RWPE2 (cell line): ENCODE measurements at regions not wholly inside any gene's neighbourhood (a gene's known extent, or its start where the extent isn't known, plus 50 kb on each side); places are given as distances from the start of the nearest gene placed in this dataset.

Experiments used
- ATAC-seq: fragments of 200-7000 bp; cut with Tn5 transposase; 3 replicates; pipeline ENCODE4 v1.9.1; 2021; ENCODE audit warnings: low read depth
- DNase-seq: peaks from one replicate; pipeline ENCODE4 v3.0.0-alpha.2; 2020; ENCODE audit warnings: low spot score
- H3K27ac ChIP-seq: fragments of 450-650 bp; 2 replicates; pipeline ENCODE4 v1.5.1; 2017; ENCODE audit warnings: mild to moderate bottlenecking; ENCODE audit not compliant: poor library complexity, severe bottlenecking
- H3K27me3 ChIP-seq: fragments of 250-450 bp; sonication (Bioruptor Pico); 2 replicates; pipeline ENCODE4 v1.5.1; 2021; ENCODE audit warnings: mild to moderate bottlenecking, moderate library complexity; ENCODE audit not compliant: insufficient read depth, poor library complexity, severe bottlenecking
- H3K36me3 ChIP-seq: fragments of 250-450 bp; sonication (Bioruptor Pico); 2 replicates; pipeline ENCODE4 v1.5.1; 2020; ENCODE audit warnings: low read depth, mild to moderate bottlenecking, moderate library complexity
- H3K4me1 ChIP-seq: fragments of 250-450 bp; sonication (Bioruptor Pico); 2 replicates; pipeline ENCODE4 v1.5.1; 2021; ENCODE audit warnings: mild to moderate bottlenecking, moderate library complexity; ENCODE audit not compliant: insufficient read depth, poor library complexity, severe bottlenecking
- H3K4me3 ChIP-seq: fragments of 250-450 bp; sonication (Bioruptor Pico); 2 replicates; pipeline ENCODE4 v1.5.1; 2021; ENCODE audit warnings: mild to moderate bottlenecking, moderate library complexity; ENCODE audit not compliant: severe bottlenecking
- H3K9me3 ChIP-seq: fragments of 250-450 bp; sonication (Bioruptor Pico); 2 replicates; pipeline ENCODE4 v1.5.1; 2021; ENCODE audit warnings: mild to moderate bottlenecking, moderate library complexity; ENCODE audit not compliant: severe bottlenecking
- TF ChIP-seq, protein P1 (sequence below): fragments of 450-650 bp; IDR thresholded peaks from one replicate; pipeline ENCODE4 v1.5.1; 2017; ENCODE audit warnings: mild to moderate bottlenecking, moderate library complexity; ENCODE audit not compliant: poor library complexity, severe bottlenecking

- Histone ChIP-seq H3K9me3 (no peaks in the 10 kb centered on the region), H3K36me3 (no peaks in the 10 kb centered on the region), H3K27me3 (no peaks in the 10 kb centered on the region), H3K4me1 (no peaks in the 10 kb centered on the region), H3K27ac (no peak overlapping the region), H3K4me3 (no peak overlapping the region)
- ATAC-seq (no peak), DNase-seq (no peak)
- TF ChIP-seq, protein P1, sequence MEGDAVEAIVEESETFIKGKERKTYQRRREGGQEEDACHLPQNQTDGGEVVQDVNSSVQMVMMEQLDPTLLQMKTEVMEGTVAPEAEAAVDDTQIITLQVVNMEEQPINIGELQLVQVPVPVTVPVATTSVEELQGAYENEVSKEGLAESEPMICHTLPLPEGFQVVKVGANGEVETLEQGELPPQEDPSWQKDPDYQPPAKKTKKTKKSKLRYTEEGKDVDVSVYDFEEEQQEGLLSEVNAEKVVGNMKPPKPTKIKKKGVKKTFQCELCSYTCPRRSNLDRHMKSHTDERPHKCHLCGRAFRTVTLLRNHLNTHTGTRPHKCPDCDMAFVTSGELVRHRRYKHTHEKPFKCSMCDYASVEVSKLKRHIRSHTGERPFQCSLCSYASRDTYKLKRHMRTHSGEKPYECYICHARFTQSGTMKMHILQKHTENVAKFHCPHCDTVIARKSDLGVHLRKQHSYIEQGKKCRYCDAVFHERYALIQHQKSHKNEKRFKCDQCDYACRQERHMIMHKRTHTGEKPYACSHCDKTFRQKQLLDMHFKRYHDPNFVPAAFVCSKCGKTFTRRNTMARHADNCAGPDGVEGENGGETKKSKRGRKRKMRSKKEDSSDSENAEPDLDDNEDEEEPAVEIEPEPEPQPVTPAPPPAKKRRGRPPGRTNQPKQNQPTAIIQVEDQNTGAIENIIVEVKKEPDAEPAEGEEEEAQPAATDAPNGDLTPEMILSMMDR = no peak
Observed at GRCh38 chr1:60423146-60423780, 349.7 kb upstream of the C1orf87 start.

DNA sequence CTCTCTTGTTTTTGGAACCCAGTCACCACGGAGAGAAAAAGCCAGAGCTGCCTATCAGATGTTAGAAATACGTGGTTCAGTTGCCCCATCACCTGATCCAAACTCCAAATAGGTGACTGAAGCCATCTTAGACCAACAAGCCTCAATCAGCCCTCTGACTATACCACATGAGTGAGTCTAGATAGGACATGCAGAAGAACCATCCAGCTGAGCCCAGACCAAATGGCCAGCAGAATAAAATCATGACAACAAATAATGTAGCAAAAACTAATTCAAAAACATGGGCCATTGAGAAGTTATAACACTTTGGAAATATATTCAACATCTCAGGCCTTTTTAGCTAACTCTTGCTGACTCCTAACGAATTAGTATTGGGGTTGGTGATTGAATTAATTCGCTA lies 348.4 kb upstream of the C1orf87 start:
- Histone ChIP-seq H3K27ac (no peak overlapping the region), H3K4me3 (no peak overlapping the region), H3K36me3 (no peaks in the 10 kb centered on the region), H3K4me1 (no peaks in the 10 kb centered on the region), H3K27me3 (no peaks in the 10 kb centered on the region), H3K9me3 (no peaks in the 10 kb centered on the region)
- ATAC-seq (no peak), DNase-seq (no peak)
- TF ChIP-seq, protein P1 = no peak

DNA sequence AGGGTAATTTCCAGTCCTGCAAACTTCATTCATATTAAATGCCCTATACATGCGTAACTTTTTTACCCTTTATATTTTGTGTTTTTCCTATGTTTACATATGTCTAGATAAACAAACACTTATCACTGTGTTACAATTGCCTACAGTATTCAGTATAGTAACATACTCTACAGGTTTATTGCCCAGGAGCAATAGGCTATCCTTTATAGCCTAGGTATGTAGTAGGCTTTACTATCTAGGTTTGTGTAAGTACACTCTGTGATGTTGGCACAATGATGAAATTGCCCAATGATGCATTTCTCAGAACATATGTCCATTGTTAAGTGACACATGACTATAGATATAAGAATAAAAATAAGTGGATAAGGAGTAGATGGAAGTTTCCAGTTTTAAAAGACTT lies 345.5 kb upstream of the C1orf87 start:
- H3K27me3 ChIP-seq = no peaks in the 10 kb centered on the region
- H3K4me3 ChIP-seq = no peak overlapping the region
- TF ChIP-seq, protein P1 = no peak
- H3K27ac ChIP-seq = no peak overlapping the region
- H3K36me3 ChIP-seq = no peaks in the 10 kb centered on the region
- no peaks in the 10 kb centered on the region for H3K4me1 ChIP-seq
- no peaks in the 10 kb centered on the region for H3K9me3 ChIP-seq
- ATAC-seq (no peak), DNase-seq (no peak)

DNA sequence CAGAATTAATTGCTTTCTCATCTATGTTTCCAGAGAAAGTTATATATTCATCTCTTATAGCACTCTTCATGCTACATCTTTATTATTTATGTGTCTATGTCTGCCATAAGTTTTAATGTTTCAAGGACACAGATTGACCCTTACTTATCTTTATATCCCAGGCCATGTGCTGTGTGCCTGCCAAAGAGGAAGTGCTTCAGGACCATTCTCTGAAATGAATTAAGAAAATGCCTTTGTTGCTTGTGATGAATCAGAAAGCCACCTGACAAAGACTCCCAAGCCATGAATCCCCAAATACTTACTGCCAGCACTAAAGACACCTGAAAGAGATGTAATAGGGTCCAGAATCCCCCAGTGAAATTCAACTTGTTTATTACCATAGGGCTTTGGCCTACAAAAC lies 342.1 kb upstream of the C1orf87 start:
- Histone ChIP-seq H3K27ac (no peak overlapping the region), H3K9me3 (no peaks in the 10 kb centered on the region), H3K27me3 (peaks cover 2% of the 10 kb centered on the region), H3K4me1 (no peaks in the 10 kb centered on the region), H3K4me3 (no peak overlapping the region), H3K36me3 (no peaks in the 10 kb centered on the region)
- ATAC-seq (no peak), DNase-seq (no peak)
- TF ChIP-seq, protein P1 = no peak

DNA sequence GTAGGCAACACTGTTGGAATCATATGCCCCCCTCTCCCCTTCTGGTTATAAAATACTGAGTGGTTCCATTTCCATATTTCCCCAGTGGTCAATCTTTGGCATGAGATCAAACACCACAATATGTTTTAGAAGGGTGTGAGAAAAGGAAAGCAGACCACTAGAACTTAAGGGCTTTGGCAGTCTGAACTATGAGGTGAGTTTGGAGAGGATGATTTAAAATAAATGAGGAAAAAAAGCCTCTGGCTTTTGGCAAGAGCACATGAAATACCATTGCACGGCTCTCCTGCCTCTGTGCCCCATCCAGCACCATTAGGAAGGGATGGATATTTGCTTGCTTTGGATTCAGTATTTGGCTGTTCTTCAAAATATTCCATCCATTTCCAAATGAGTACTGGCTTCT lies 339.5 kb upstream of the C1orf87 start:
- Histone ChIP-seq H3K9me3 (no peaks in the 10 kb centered on the region), H3K36me3 (no peaks in the 10 kb centered on the region), H3K27me3 (peaks cover 3% of the 10 kb centered on the region), H3K4me3 (no peak overlapping the region), H3K27ac (no peak overlapping the region), H3K4me1 (no peaks in the 10 kb centered on the region)
- DNase-seq (no peak), ATAC-seq (no peak)
- TF ChIP-seq, protein P1 = no peak
